ENCODE measurements at regions not wholly inside any gene's neighbourhood (a gene's known extent, or its start where the extent isn't known, plus 50 kb on each side); places are given as distances from the start of the nearest gene placed in this dataset.

DNA sequence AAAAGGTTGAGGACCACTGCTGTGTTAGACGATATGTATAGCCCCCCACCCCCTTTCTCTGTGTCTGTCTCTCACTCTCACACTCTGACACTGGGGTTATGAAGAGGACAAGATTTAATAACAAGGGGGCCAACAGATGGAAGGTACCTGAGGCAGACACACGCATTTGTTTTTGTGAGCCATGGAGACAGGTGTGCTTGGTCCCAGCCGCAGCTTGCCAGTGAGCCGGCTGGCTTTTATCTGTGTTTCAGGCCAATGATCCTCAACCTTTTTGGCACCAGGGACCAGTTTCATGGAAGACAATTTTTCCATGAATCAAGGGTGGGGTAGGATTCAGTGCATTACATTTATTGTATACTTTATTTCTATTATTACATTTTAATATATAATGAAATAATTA is 394.9 kb upstream of the RGMA start (continued):
- TF ChIP-seq, protein P1, sequence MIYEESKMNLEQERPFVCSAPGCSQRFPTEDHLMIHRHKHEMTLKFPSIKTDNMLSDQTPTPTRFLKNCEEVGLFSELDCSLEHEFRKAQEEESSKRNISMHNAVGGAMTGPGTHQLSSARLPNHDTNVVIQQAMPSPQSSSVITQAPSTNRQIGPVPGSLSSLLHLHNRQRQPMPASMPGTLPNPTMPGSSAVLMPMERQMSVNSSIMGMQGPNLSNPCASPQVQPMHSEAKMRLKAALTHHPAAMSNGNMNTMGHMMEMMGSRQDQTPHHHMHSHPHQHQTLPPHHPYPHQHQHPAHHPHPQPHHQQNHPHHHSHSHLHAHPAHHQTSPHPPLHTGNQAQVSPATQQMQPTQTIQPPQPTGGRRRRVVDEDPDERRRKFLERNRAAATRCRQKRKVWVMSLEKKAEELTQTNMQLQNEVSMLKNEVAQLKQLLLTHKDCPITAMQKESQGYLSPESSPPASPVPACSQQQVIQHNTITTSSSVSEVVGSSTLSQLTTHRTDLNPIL (CRISPR knock-in tag; IDR thresholded peaks at IDR 0.05; ENCODE audit: low read depth) = no peak
- TF ChIP-seq OSR1 (CRISPR knock-in tag; IDR thresholded peaks at IDR 0.05) (no peak), ARNTL (CRISPR knock-in tag; IDR thresholded peaks at IDR 0.05; ENCODE audit: borderline replicate concordance, low read depth) (no peak), PPARA (CRISPR knock-in tag; IDR thresholded peaks at IDR 0.05; ENCODE audit: borderline replicate concordance) (no peak), ZNF70 (CRISPR knock-in tag; IDR thresholded peaks at IDR 0.05) (no peak)

DNA sequence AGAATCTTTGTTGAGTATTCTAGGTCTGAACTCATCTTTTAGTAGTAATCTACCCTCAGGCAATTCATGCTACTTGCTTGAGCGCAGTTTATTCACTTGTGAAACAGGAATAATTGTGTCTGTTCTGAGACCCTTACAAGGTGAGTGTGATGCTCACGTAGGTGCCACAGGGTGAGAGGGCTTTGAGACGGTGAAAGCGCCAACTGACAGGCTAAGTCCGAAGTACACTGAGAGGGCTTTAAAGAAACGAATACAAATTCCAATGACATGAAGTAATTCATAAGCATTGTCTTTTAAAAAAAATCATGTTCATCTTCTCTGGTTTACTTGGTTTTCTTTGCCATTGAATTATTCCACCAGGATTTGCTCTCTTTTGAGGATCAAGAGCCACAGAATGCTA is 393.7 kb upstream of the RGMA start:
- ATAC-seq = no peak
- TF ChIP-seq TOX (CRISPR knock-in tag; IDR thresholded peaks at IDR 0.05; ENCODE audit: borderline replicate concordance) (no peak), OSR1 (CRISPR knock-in tag; IDR thresholded peaks at IDR 0.05) (no peak)

DNA sequence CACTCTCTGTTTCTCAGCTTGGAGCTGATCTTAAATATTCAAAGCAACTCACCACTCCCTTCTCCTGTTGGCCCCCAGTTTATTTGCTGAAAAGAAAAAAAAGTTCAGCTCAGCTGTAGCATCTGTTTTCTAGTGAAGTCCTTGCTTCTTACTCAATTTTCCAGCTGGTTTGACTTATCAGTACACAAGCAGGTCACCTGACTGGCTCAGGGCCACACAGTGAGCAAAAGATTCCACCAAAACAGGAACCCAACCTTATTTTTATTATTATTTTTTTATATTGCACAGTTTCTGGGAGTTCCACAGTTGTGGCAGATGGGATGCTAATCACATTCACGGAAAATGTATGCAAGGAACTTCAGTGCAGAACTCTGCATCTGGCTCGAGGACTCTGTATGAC is 390.7 kb upstream of the RGMA start:
- TF ChIP-seq SNAI2 (CRISPR knock-in tag; IDR thresholded peaks at IDR 0.05) (no peak), ZC3H10 (CRISPR knock-in tag; IDR thresholded peaks at IDR 0.05) (no peak), ZNF565 (CRISPR knock-in tag; conservative IDR thresholded peaks at IDR 0.05; ENCODE audit: low read depth) (no peak), OSR1 (CRISPR knock-in tag; IDR thresholded peaks at IDR 0.05) (no peak)
- TF ChIP-seq, protein P1 (CRISPR knock-in tag; IDR thresholded peaks at IDR 0.05; ENCODE audit: low read depth) = no peak
- TF ChIP-seq, protein P2, sequence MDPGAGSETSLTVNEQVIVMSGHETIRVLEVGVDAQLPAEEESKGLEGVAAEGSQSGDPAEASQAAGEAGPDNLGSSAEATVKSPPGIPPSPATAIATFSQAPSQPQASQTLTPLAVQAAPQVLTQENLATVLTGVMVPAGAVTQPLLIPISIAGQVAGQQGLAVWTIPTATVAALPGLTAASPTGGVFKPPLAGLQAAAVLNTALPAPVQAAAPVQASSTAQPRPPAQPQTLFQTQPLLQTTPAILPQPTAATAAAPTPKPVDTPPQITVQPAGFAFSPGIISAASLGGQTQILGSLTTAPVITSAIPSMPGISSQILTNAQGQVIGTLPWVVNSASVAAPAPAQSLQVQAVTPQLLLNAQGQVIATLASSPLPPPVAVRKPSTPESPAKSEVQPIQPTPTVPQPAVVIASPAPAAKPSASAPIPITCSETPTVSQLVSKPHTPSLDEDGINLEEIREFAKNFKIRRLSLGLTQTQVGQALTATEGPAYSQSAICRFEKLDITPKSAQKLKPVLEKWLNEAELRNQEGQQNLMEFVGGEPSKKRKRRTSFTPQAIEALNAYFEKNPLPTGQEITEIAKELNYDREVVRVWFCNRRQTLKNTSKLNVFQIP (CRISPR knock-in tag; IDR thresholded peaks at IDR 0.05; ENCODE audit: borderline replicate concordance, low read depth) = no peak
- TF ChIP-seq, protein P3, sequence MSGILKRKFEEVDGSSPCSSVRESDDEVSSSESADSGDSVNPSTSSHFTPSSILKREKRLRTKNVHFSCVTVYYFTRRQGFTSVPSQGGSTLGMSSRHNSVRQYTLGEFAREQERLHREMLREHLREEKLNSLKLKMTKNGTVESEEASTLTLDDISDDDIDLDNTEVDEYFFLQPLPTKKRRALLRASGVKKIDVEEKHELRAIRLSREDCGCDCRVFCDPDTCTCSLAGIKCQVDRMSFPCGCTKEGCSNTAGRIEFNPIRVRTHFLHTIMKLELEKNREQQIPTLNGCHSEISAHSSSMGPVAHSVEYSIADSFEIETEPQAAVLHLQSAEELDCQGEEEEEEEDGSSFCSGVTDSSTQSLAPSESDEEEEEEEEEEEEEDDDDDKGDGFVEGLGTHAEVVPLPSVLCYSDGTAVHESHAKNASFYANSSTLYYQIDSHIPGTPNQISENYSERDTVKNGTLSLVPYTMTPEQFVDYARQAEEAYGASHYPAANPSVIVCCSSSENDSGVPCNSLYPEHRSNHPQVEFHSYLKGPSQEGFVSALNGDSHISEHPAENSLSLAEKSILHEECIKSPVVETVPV (CRISPR knock-in tag; IDR thresholded peaks at IDR 0.05) = no peak
- ATAC-seq = no peak

DNA sequence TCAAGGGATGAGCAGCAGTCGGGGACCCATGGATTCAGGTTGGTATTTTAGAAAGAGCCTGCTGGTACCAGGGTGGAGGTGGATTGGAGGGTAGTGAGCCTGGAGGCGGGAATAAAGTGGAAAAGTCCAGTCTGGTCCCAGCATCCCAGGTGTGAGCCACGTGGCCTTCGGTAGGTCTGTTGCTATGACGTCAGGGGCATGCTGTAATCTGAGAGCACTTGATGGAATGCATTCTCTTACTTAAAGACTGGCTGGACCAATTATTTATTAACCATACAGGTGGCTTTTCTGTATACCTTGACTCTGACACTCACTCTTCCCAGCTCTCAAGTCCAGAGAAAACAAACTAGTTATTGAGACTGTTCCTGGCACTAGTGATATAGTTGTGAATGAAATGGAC is 389.9 kb upstream of the RGMA start:
- TF ChIP-seq ESRRG (CRISPR knock-in tag; IDR thresholded peaks at IDR 0.05) = no peak
- TF ChIP-seq ZNF8 (CRISPR knock-in tag; IDR thresholded peaks at IDR 0.05) = no peak
- TF ChIP-seq ZC3H10 (CRISPR knock-in tag; IDR thresholded peaks at IDR 0.05) = no peak
- no peak for TF ChIP-seq SNAI2 (CRISPR knock-in tag; IDR thresholded peaks at IDR 0.05)
- no peak for TF ChIP-seq ZNF565 (CRISPR knock-in tag; conservative IDR thresholded peaks at IDR 0.05; ENCODE audit: low read depth)
- no peak for TF ChIP-seq OSR1 (CRISPR knock-in tag; IDR thresholded peaks at IDR 0.05)
- no peak for TF ChIP-seq CSDC2 (CRISPR knock-in tag; IDR thresholded peaks at IDR 0.05)
- no peak for TF ChIP-seq ISL1 (CRISPR knock-in tag; IDR thresholded peaks at IDR 0.05)
- no peak for TF ChIP-seq ZFP30 (CRISPR knock-in tag; IDR thresholded peaks at IDR 0.05)
- TF ChIP-seq, protein P4, sequence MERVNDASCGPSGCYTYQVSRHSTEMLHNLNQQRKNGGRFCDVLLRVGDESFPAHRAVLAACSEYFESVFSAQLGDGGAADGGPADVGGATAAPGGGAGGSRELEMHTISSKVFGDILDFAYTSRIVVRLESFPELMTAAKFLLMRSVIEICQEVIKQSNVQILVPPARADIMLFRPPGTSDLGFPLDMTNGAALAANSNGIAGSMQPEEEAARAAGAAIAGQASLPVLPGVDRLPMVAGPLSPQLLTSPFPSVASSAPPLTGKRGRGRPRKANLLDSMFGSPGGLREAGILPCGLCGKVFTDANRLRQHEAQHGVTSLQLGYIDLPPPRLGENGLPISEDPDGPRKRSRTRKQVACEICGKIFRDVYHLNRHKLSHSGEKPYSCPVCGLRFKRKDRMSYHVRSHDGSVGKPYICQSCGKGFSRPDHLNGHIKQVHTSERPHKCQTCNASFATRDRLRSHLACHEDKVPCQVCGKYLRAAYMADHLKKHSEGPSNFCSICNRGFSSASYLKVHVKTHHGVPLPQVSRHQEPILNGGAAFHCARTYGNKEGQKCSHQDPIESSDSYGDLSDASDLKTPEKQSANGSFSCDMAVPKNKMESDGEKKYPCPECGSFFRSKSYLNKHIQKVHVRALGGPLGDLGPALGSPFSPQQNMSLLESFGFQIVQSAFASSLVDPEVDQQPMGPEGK (CRISPR knock-in tag; IDR thresholded peaks at IDR 0.05; ENCODE audit: borderline replicate concordance) = no peak
- ATAC-seq = no peak

DNA sequence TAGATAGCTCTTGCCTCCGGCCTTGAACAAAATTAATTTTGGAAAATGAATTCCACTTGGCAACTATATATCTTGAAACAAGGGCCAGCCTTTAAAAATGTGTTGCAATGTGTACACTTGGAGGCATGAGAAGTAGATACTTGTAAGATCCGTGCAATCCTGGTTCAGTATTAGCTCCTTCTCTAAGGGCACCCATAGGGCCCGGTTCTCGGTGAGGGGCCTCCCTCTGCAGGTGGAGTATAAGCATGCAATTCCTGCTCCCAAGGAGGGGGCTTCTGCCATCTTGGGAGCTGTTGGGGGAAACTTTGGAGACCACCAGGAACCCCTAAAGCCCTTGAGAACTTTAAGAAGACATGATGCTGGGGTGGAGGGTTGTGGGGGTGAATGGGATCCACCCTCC is 388.7 kb upstream of the RGMA start:
- TF ChIP-seq ARNTL (CRISPR knock-in tag; IDR thresholded peaks at IDR 0.05; ENCODE audit: borderline replicate concordance, low read depth) (no peak), ZNF565 (CRISPR knock-in tag; conservative IDR thresholded peaks at IDR 0.05; ENCODE audit: low read depth) (no peak), ZNF8 (CRISPR knock-in tag; IDR thresholded peaks at IDR 0.05) (no peak), OSR1 (CRISPR knock-in tag; IDR thresholded peaks at IDR 0.05) (no peak), ZFP3 (CRISPR knock-in tag; IDR thresholded peaks at IDR 0.05) (no peak), BACH2 (CRISPR knock-in tag; IDR thresholded peaks at IDR 0.05; ENCODE audit: borderline replicate concordance) (no peak), SNAI2 (CRISPR knock-in tag; IDR thresholded peaks at IDR 0.05) (no peak), CSDC2 (CRISPR knock-in tag; IDR thresholded peaks at IDR 0.05) (no peak), GLIS3 (CRISPR knock-in tag; IDR thresholded peaks at IDR 0.05) (no peak), ZC3H10 (CRISPR knock-in tag; IDR thresholded peaks at IDR 0.05) (no peak), PPARA (CRISPR knock-in tag; IDR thresholded peaks at IDR 0.05; ENCODE audit: borderline replicate concordance) (no peak), ZNF70 (CRISPR knock-in tag; IDR thresholded peaks at IDR 0.05) (no peak)
- TF ChIP-seq, protein P2 (CRISPR knock-in tag; IDR thresholded peaks at IDR 0.05; ENCODE audit: borderline replicate concordance, low read depth) = no peak
- TF ChIP-seq, protein P5, sequence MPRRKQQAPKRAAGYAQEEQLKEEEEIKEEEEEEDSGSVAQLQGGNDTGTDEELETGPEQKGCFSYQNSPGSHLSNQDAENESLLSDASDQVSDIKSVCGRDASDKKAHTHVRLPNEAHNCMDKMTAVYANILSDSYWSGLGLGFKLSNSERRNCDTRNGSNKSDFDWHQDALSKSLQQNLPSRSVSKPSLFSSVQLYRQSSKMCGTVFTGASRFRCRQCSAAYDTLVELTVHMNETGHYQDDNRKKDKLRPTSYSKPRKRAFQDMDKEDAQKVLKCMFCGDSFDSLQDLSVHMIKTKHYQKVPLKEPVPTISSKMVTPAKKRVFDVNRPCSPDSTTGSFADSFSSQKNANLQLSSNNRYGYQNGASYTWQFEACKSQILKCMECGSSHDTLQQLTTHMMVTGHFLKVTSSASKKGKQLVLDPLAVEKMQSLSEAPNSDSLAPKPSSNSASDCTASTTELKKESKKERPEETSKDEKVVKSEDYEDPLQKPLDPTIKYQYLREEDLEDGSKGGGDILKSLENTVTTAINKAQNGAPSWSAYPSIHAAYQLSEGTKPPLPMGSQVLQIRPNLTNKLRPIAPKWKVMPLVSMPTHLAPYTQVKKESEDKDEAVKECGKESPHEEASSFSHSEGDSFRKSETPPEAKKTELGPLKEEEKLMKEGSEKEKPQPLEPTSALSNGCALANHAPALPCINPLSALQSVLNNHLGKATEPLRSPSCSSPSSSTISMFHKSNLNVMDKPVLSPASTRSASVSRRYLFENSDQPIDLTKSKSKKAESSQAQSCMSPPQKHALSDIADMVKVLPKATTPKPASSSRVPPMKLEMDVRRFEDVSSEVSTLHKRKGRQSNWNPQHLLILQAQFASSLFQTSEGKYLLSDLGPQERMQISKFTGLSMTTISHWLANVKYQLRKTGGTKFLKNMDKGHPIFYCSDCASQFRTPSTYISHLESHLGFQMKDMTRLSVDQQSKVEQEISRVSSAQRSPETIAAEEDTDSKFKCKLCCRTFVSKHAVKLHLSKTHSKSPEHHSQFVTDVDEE (CRISPR knock-in tag; IDR thresholded peaks at IDR 0.05) = no peak
- ATAC-seq = no peak
